ENCODE measurements at regions not wholly inside any gene's neighbourhood (a gene's known extent, or its start where the extent isn't known, plus 50 kb on each side); places are given as distances from the start of the nearest gene placed in this dataset.

GRCh38 chr11:116501728-116502127, 271.1 kb downstream of the BUD13 start:
- TF ChIP-seq NR3C1 (IDR thresholded peaks at IDR 0.05), result no peak
- no peak for TF ChIP-seq POLR2AphosphoS2 (conservative IDR thresholded peaks at IDR 0.05; ENCODE audit: low read length)
